ENCODE measurements at regions not wholly inside any gene's neighbourhood (a gene's known extent, or its start where the extent isn't known, plus 50 kb on each side); places are given as distances from the start of the nearest gene placed in this dataset.

GRCh38 chr3:18780959-18781358, 355.8 kb upstream of the SATB1 start:
- H3K4me1 ChIP-seq (ENCODE audit: insufficient read depth, low read length), result peaks cover 57% of the 10 kb centered on the region
- H3K4me3 ChIP-seq (ENCODE audit: low read depth in 1 of 2, low read length in 2 of 2), result no peak overlapping the region
- TF ChIP-seq EZH2 (IDR thresholded peaks at IDR 0.05; ENCODE audit: borderline replicate concordance, low read depth, low read length, severe bottlenecking), result no peak
- TF ChIP-seq CTCF (IDR thresholded peaks at IDR 0.05; ENCODE audit: borderline replicate concordance, extremely low read depth, low read length, poor library complexity, severe bottlenecking), result no peak
- no peak for ATAC-seq (ENCODE audit: insufficient read depth, low read depth)
- no peak overlapping the region for H3K9ac ChIP-seq (ENCODE audit: low read depth, low read length)
- no peak overlapping the region for H3K27ac ChIP-seq (ENCODE audit: low read length)
- no peaks in the 10 kb centered on the region for H3K27me3 ChIP-seq (ENCODE audit: insufficient read depth, low read length, poor library complexity)
- no peaks in the 10 kb centered on the region for H4K20me1 ChIP-seq (ENCODE audit: insufficient read depth, low read length)
- H3K9me3 ChIP-seq (ENCODE audit: insufficient read depth, low read length, severe bottlenecking), result no peaks in the 10 kb centered on the region
- H3K4me2 ChIP-seq (ENCODE audit: insufficient read depth, low read length), result no peak overlapping the region
- no peaks in the 10 kb centered on the region for H3K36me3 ChIP-seq (ENCODE audit: insufficient read depth, low read length)
- H3K79me2 ChIP-seq (ENCODE audit: insufficient read depth, low read length), result no peaks in the 10 kb centered on the region
- no peak for DNase-seq
- H2AFZ ChIP-seq (ENCODE audit: low read depth, low read length), result no peak overlapping the region

- H3K4me3 ChIP-seq (ENCODE audit: low read depth in 1 of 2, low read length in 2 of 2), result no peak overlapping the region
- no peak overlapping the region for H3K4me2 ChIP-seq (ENCODE audit: insufficient read depth, low read length)
- H3K27me3 ChIP-seq (ENCODE audit: insufficient read depth, low read length, poor library complexity), result no peaks in the 10 kb centered on the region
- peaks cover 57% of the 10 kb centered on the region for H3K4me1 ChIP-seq (ENCODE audit: insufficient read depth, low read length)
- no peaks in the 10 kb centered on the region for H3K36me3 ChIP-seq (ENCODE audit: insufficient read depth, low read length)
- TF ChIP-seq EZH2 (IDR thresholded peaks at IDR 0.05; ENCODE audit: borderline replicate concordance, low read depth, low read length, severe bottlenecking) (no peak), CTCF (IDR thresholded peaks at IDR 0.05; ENCODE audit: borderline replicate concordance, extremely low read depth, low read length, poor library complexity, severe bottlenecking) (no peak)
- no peaks in the 10 kb centered on the region for H3K9me3 ChIP-seq (ENCODE audit: insufficient read depth, low read length, severe bottlenecking)
- H3K9ac ChIP-seq (ENCODE audit: low read depth, low read length), result no peak overlapping the region
- H3K79me2 ChIP-seq (ENCODE audit: insufficient read depth, low read length), result no peaks in the 10 kb centered on the region
- DNase-seq (no peak), ATAC-seq (ENCODE audit: insufficient read depth, low read depth) (no peak)
- no peak overlapping the region for H2AFZ ChIP-seq (ENCODE audit: low read depth, low read length)
- H3K27ac ChIP-seq (ENCODE audit: low read length), result no peak overlapping the region
- H4K20me1 ChIP-seq (ENCODE audit: insufficient read depth, low read length), result no peaks in the 10 kb centered on the region
Measured at GRCh38 chr3:18779704-18780103, 354.6 kb upstream of the SATB1 start.

- Histone ChIP-seq H3K27me3 (ENCODE audit: insufficient read depth, low read length, poor library complexity) (no peaks in the 10 kb centered on the region), H3K9ac (ENCODE audit: low read depth, low read length) (peak overlapping the region; percentile 17), H4K20me1 (ENCODE audit: insufficient read depth, low read length) (no peaks in the 10 kb centered on the region), H3K4me1 (ENCODE audit: insufficient read depth, low read length) (peaks cover 57% of the 10 kb centered on the region), H3K27ac (ENCODE audit: low read length) (peak overlapping the region; percentile 76), H3K79me2 (ENCODE audit: insufficient read depth, low read length) (no peaks in the 10 kb centered on the region), H3K4me2 (ENCODE audit: insufficient read depth, low read length) (peak overlapping the region; percentile 51), H3K4me3 (ENCODE audit: low read depth in 1 of 2, low read length in 2 of 2) (no peak overlapping the region), H3K9me3 (ENCODE audit: insufficient read depth, low read length, severe bottlenecking) (no peaks in the 10 kb centered on the region), H2AFZ (ENCODE audit: low read depth, low read length) (no peak overlapping the region), H3K36me3 (ENCODE audit: insufficient read depth, low read length) (no peaks in the 10 kb centered on the region)
- DNase-seq (no peak), ATAC-seq (ENCODE audit: insufficient read depth, low read depth) (peak; percentile 90)
- TF ChIP-seq EZH2 (IDR thresholded peaks at IDR 0.05; ENCODE audit: borderline replicate concordance, low read depth, low read length, severe bottlenecking), result no peak
- TF ChIP-seq CTCF (IDR thresholded peaks at IDR 0.05; ENCODE audit: borderline replicate concordance, extremely low read depth, low read length, poor library complexity, severe bottlenecking), result no peak
Measured at GRCh38 chr3:18778598-18778997, 353.5 kb upstream of the SATB1 start.

GRCh38 chr3:18778094-18778493, 353.0 kb upstream of the SATB1 start:
- Histone ChIP-seq H3K4me3 (ENCODE audit: low read depth in 1 of 2, low read length in 2 of 2) (no peak overlapping the region), H3K27ac (ENCODE audit: low read length) (peak overlapping the region; percentile 76), H3K4me2 (ENCODE audit: insufficient read depth, low read length) (peak overlapping the region; percentile 51; the same call in 1 of the 2 replicates), H2AFZ (ENCODE audit: low read depth, low read length) (no peak overlapping the region), H3K36me3 (ENCODE audit: insufficient read depth, low read length) (no peaks in the 10 kb centered on the region), H3K9me3 (ENCODE audit: insufficient read depth, low read length, severe bottlenecking) (no peaks in the 10 kb centered on the region), H3K9ac (ENCODE audit: low read depth, low read length) (peak overlapping the region; percentile 13; the same call in 1 of the 2 replicates), H3K4me1 (ENCODE audit: insufficient read depth, low read length) (peaks cover 56% of the 10 kb centered on the region), H3K27me3 (ENCODE audit: insufficient read depth, low read length, poor library complexity) (no peaks in the 10 kb centered on the region), H4K20me1 (ENCODE audit: insufficient read depth, low read length) (no peaks in the 10 kb centered on the region), H3K79me2 (ENCODE audit: insufficient read depth, low read length) (no peaks in the 10 kb centered on the region)
- DNase-seq (peak; percentile 64), ATAC-seq (ENCODE audit: insufficient read depth, low read depth) (peak; percentile 64)
- TF ChIP-seq CTCF (IDR thresholded peaks at IDR 0.05; ENCODE audit: borderline replicate concordance, extremely low read depth, low read length, poor library complexity, severe bottlenecking) (peak; percentile 6), EZH2 (IDR thresholded peaks at IDR 0.05; ENCODE audit: borderline replicate concordance, low read depth, low read length, severe bottlenecking) (no peak)

Measured in DND-41 (cell line).